Testis (tissue), 2 donors: ENCODE measurements at regions not wholly inside any gene's neighbourhood (a gene's known extent, or its start where the extent isn't known, plus 50 kb on each side); places are given as distances from the start of the nearest gene placed in this dataset.

Experiments used
- DNase-seq: peaks from one replicate; pipeline ENCODE4 v3.0.0-alpha.2; 2019
- H3K27ac ChIP-seq, 2 donors: fragments of 200-600 bp; sonication (generic); one replicate each; pipeline ENCODE4 v1.5.1; 2019
- H3K27me3 ChIP-seq: fragments of 200-600 bp; sonication (generic); one replicate; pipeline ENCODE4 v1.5.1; 2019
- H3K36me3 ChIP-seq: fragments of 200-600 bp; sonication (generic); one replicate; pipeline ENCODE4 v1.5.1; 2017; ENCODE audit warnings: low read depth; ENCODE audit errors: missing control alignments
- H3K4me1 ChIP-seq: fragments of 200-600 bp; sonication (generic); one replicate; pipeline ENCODE4 v1.5.1; 2019
- H3K4me3 ChIP-seq, 2 donors: fragments of 200-600 bp; sonication (generic); one replicate each; pipeline ENCODE4 v1.5.1; 2017 to 2019
- H3K9me3 ChIP-seq: fragments of 200-600 bp; sonication (generic); one replicate; pipeline ENCODE4 v1.5.1; 2017
- POLR2A ChIP-seq: fragments of 450-650 bp; IDR thresholded peaks from one replicate; pipeline ENCODE4 v1.6.1; 2017; ENCODE audit warnings: antibody characterized with exemption, mild to moderate bottlenecking, moderate library complexity
- WGBS, 2 donors: methylation state at CpG; one replicate each; pipeline ENCODE4 v1.1.5; 2018; 5-methylcytosine and 5-hydroxymethylcytosine counted together
- intact Hi-C: fragments of 100-400 bp; cut with DNase I; formaldehyde crosslinking; loops from one replicate; pipeline ENCODE4 v1.15.1; 2023; ENCODE audit warnings: low total_unique reads
- TF ChIP-seq, protein P1 (sequence below), 3 experiments: fragments of 450-650 bp in 2 of 3; fragments of 200-600 bp in 1 of 3; sonication (generic) in 1 of 3; IDR thresholded peaks; one replicate each; pipeline ENCODE4 v1.5.1; 2016 to 2019; ENCODE audit warnings: antibody characterized with exemption in 3 of 3, mild to moderate bottlenecking in 2 of 3, moderate library complexity in 1 of 3

DNA sequence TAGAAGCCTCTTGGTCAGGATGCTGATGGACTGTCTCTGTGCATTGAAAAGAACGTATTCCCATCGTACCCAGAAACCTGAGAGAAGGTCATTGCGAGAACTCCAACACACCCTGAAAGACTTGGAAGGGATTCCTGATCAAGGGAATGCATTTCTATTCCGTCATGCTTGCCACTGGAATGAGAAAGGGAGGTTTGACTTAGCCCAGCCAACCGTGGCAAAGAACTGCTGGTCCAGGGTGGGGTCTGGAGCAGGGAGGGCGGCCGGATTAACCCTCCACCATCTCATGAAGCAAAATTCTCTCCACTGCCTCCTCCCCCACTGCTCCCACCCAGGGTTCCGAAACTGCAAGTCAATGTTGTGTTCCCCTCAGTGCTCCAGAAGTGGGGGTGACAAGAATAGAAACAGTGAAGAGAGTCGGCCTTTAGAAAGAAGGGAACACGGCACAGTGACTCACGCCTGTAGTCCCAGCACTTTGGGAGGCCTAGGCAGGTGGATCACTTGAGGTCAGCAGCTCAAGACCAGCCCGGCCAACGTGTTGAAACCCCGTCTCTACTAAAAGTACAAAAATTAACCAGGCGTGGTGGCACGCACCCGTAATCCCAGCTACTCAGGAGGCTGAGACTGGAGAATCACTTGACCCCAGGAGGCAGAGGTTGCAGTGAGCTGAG is 137.5 kb upstream of the MGMT start:
- no peaks in the 10 kb centered on the region for H3K9me3 ChIP-seq

DNA sequence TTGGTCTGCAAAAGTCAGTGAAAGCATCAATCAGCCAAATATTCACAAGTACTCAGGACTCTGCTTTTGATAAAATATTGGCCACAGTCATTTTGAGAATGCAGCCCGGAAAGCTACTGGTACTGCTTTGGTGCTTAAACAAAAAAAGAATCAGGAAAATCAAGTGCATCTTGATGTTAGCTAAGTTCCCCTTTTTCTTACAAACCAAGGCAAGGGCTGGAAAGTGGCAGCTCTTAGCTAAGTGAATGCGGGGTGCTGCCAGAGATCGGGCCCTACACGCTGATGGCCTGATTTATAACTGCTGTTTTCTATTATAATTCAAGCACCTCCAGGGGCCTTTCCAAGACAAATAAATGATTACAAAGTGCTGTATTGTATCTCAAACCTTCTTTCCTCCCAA is 136.8 kb upstream of the MGMT start:
- DNase-seq = no peak
- no peaks in the 10 kb centered on the region for H3K36me3 ChIP-seq
- no peak overlapping the region for H3K27ac ChIP-seq
- H3K27me3 ChIP-seq = no peaks in the 10 kb centered on the region
- H3K4me1 ChIP-seq = no peaks in the 10 kb centered on the region
- no peaks in the 10 kb centered on the region for H3K9me3 ChIP-seq
- 75 to 81% methylated on average over 4 of the region's 4 CpGs for WGBS, 2 donors
- TF ChIP-seq, protein P1, sequence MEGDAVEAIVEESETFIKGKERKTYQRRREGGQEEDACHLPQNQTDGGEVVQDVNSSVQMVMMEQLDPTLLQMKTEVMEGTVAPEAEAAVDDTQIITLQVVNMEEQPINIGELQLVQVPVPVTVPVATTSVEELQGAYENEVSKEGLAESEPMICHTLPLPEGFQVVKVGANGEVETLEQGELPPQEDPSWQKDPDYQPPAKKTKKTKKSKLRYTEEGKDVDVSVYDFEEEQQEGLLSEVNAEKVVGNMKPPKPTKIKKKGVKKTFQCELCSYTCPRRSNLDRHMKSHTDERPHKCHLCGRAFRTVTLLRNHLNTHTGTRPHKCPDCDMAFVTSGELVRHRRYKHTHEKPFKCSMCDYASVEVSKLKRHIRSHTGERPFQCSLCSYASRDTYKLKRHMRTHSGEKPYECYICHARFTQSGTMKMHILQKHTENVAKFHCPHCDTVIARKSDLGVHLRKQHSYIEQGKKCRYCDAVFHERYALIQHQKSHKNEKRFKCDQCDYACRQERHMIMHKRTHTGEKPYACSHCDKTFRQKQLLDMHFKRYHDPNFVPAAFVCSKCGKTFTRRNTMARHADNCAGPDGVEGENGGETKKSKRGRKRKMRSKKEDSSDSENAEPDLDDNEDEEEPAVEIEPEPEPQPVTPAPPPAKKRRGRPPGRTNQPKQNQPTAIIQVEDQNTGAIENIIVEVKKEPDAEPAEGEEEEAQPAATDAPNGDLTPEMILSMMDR (IDR thresholded peaks at IDR 0.05) = no peak
- TF ChIP-seq POLR2A = no peak
- intact Hi-C loops = no loop called here
- H3K4me3 ChIP-seq = no peak overlapping the region

More for the DNA sequence above, 137.5 kb upstream of the MGMT start:
- 79 to 85% methylated on average over 15 to 17 of the region's 17 CpGs for WGBS, 2 donors
- H3K36me3 ChIP-seq = no peaks in the 10 kb centered on the region
- no peak for TF ChIP-seq POLR2A
- H3K4me1 ChIP-seq = no peaks in the 10 kb centered on the region
- no peak overlapping the region for H3K27ac ChIP-seq
- H3K27me3 ChIP-seq = no peaks in the 10 kb centered on the region
- intact Hi-C loops = no loop called here
- no peak overlapping the region for H3K4me3 ChIP-seq
- DNase-seq = no peak

DNA sequence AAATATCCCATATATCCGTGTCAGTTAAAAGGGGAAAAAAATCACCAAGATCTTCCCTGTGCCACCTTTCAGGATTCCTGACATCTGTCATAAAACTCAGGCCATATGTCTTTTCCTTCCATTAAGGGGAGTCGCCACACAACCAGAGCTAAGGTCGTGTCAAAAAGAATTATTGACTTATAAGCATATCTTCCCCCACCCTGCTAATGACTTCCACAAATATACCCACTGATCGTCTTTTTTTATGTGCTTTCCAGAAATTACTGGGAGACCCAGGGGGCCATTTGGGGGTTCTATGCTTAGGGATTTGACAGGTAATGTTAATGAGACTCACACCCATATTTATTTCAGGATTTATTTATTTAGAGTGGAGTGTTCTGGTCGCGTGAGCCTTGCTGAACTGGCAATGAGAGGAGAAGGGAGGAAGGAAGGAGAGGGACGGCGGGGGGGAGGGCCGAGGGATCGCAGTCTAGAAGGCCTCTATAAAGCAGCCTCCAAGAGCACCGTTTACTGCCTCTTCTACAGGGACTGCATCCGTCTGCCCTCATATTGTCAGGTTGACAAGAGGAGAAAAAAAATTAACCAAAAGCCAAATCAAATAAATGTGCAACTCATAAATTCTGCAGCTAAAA is 135.7 kb upstream of the MGMT start:
- Histone ChIP-seq H3K36me3 (no peaks in the 10 kb centered on the region), H3K9me3 (no peaks in the 10 kb centered on the region), H3K4me3 (no peak overlapping the region), H3K4me1 (no peaks in the 10 kb centered on the region), H3K27me3 (no peaks in the 10 kb centered on the region), H3K27ac (no peak overlapping the region)
- intact Hi-C loops = no loop called here
- WGBS, 2 donors = 60 to 63% methylated on average over 12 of the region's 12 CpGs
- TF ChIP-seq POLR2A = no peak
- TF ChIP-seq, protein P1 (IDR thresholded peaks at IDR 0.05) = no peak
- no peak for DNase-seq

DNA sequence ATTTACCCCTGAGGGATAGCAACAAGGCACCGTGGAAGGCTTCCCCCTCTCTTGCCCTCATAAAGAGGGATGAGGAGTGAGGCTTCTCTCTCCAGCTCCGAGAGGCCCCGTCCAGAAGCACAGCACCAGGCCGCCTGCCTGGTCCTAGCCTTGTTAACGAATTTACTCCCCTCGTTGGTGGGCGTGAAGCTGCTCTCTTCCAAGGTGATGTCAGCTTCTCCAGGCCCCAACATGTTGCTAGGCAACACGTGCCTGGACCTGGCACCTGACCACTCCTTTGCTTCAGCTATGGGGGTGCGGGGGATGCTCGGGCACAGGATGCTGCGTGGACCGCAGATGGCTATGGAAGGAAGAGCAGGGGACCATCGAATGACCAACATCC is 135.2 kb upstream of the MGMT start:
- intact Hi-C loops = no loop called here
- no peak for DNase-seq
- 61 to 62% methylated on average over 12 to 13 of the region's 13 CpGs for WGBS, 2 donors

GRCh38 chr10:129332476-129332875 is 134.6 kb upstream of the MGMT start:
- no peaks in the 10 kb centered on the region for H3K9me3 ChIP-seq
- TF ChIP-seq, protein P1 (IDR thresholded peaks at IDR 0.05) = peak in 2 of 3 experiments; percentile 23 to 44
- TF ChIP-seq POLR2A = no peak
- no peaks in the 10 kb centered on the region for H3K36me3 ChIP-seq
- WGBS, 2 donors = 31 to 32% methylated on average over 6 of the region's 6 CpGs
- intact Hi-C loops = no loop called here
- H3K27me3 ChIP-seq = no peaks in the 10 kb centered on the region
- no peaks in the 10 kb centered on the region for H3K4me1 ChIP-seq
- no peak for DNase-seq
- H3K27ac ChIP-seq = no peak overlapping the region
- H3K4me3 ChIP-seq = no peak overlapping the region

More for the DNA sequence above, 135.2 kb upstream of the MGMT start:
- Histone ChIP-seq H3K4me1 (no peaks in the 10 kb centered on the region), H3K27me3 (no peaks in the 10 kb centered on the region), H3K27ac (no peak overlapping the region), H3K36me3 (no peaks in the 10 kb centered on the region), H3K4me3 (no peak overlapping the region), H3K9me3 (no peaks in the 10 kb centered on the region)
- no peak for TF ChIP-seq POLR2A
- TF ChIP-seq, protein P1 (IDR thresholded peaks at IDR 0.05) = no peak
